ENCODE measurements at regions not wholly inside any gene's neighbourhood (a gene's known extent, or its start where the extent isn't known, plus 50 kb on each side); places are given as distances from the start of the nearest gene placed in this dataset.

GRCh38 chr14:71168564-71169427, 261.5 kb downstream of the PCNX1 start:
- peaks cover 14% of the 10 kb centered on the region for H3K4me1 ChIP-seq (ENCODE audit: control insufficient read depth, insufficient read depth, low read length)

GRCh38 chr14:71169861-71170260, 262.6 kb downstream of the PCNX1 start:
- 89% methylated on average over 5 of the region's 5 CpGs for WGBS (ENCODE audit: insufficient coverage)
- Mint-ChIP-seq H3K36me3 (no peaks in the 10 kb centered on the region), H3K4me1 (peaks cover 15 to 23% of the 10 kb centered on the region in 2 donors), H3K9me3 (no peaks in the 10 kb centered on the region), H3K27ac (no peak overlapping the region), H3K27me3 (ENCODE audit: low read depth in 2 of 2) (peaks cover 7 to 8% of the 10 kb centered on the region in 2 donors), H3K4me3 (no peak overlapping the region)
- H3K36me3 ChIP-seq (ENCODE audit: control insufficient read depth, insufficient read depth, low read length) = no peaks in the 10 kb centered on the region
- ATAC-seq (no peak), DNase-seq (no peak)
- no peak overlapping the region for H3K4me3 ChIP-seq (ENCODE audit: low read length)
- H3K27ac ChIP-seq (ENCODE audit: low read length) = no peak overlapping the region
- peaks cover 14% of the 10 kb centered on the region for H3K4me1 ChIP-seq (ENCODE audit: control insufficient read depth, insufficient read depth, low read length)
- no peak for TF ChIP-seq CTCF (IDR thresholded peaks at IDR 0.05)
- no peaks in the 10 kb centered on the region for H3K27me3 ChIP-seq (ENCODE audit: control insufficient read depth, insufficient read depth, low read length)
- no peaks in the 10 kb centered on the region for H3K9me3 ChIP-seq (ENCODE audit: control insufficient read depth, insufficient read depth, low read length)
- intact Hi-C loops (cut with micrococcal nuclease) = no loop called here

More at GRCh38 chr14:71168564-71169427, 261.5 kb downstream of the PCNX1 start:
- no peaks in the 10 kb centered on the region for H3K36me3 ChIP-seq (ENCODE audit: control insufficient read depth, insufficient read depth, low read length)
- peak overlapping the region; percentile 86 for H3K4me3 Mint-ChIP-seq
- H3K27ac Mint-ChIP-seq = peak overlapping the region in 1 of 2 donors; percentile 69
- H3K9me3 Mint-ChIP-seq = no peaks in the 10 kb centered on the region
- H3K27me3 Mint-ChIP-seq (ENCODE audit: low read depth in 2 of 2) = peaks cover 7 to 8% of the 10 kb centered on the region in 2 donors
- ATAC-seq (peak in 2 of 3 donors; percentile 50 to 61), DNase-seq (peak in 1 of 2 donors; percentile 22)
- H3K4me3 ChIP-seq (ENCODE audit: low read length) = peak overlapping the region; percentile 23
- H3K9me3 ChIP-seq (ENCODE audit: control insufficient read depth, insufficient read depth, low read length) = no peaks in the 10 kb centered on the region
- no peak for TF ChIP-seq CTCF (IDR thresholded peaks at IDR 0.05)
- H3K4me1 Mint-ChIP-seq = peaks cover 15 to 23% of the 10 kb centered on the region in 2 donors
- H3K27me3 ChIP-seq (ENCODE audit: control insufficient read depth, insufficient read depth, low read length) = no peaks in the 10 kb centered on the region
- WGBS (ENCODE audit: insufficient coverage) = 45% methylated on average over 15 of the region's 17 CpGs
- H3K36me3 Mint-ChIP-seq = no peaks in the 10 kb centered on the region
- no peak overlapping the region for H3K27ac ChIP-seq (ENCODE audit: low read length)
- intact Hi-C loops (cut with micrococcal nuclease) = no loop called here

- WGBS (ENCODE audit: insufficient coverage) = 96% methylated on average over 2 of the region's 3 CpGs
- Mint-ChIP-seq H3K4me1 (no peaks in the 10 kb centered on the region), H3K27me3 (ENCODE audit: low read depth in 2 of 2) (peaks cover 0 to 12% of the 10 kb centered on the region in 2 donors), H3K36me3 (no peaks in the 10 kb centered on the region), H3K9me3 (no peaks in the 10 kb centered on the region), H3K27ac (no peak overlapping the region), H3K4me3 (no peak overlapping the region)
- intact Hi-C loops (cut with micrococcal nuclease) = no loop called here
- Histone ChIP-seq H3K4me1 (ENCODE audit: control insufficient read depth, insufficient read depth, low read length) (no peaks in the 10 kb centered on the region), H3K9me3 (ENCODE audit: control insufficient read depth, insufficient read depth, low read length) (no peaks in the 10 kb centered on the region), H3K36me3 (ENCODE audit: control insufficient read depth, insufficient read depth, low read length) (no peaks in the 10 kb centered on the region), H3K4me3 (ENCODE audit: low read length) (no peak overlapping the region), H3K27me3 (ENCODE audit: control insufficient read depth, insufficient read depth, low read length) (no peaks in the 10 kb centered on the region), H3K27ac (ENCODE audit: low read length) (no peak overlapping the region)
- DNase-seq (no peak), ATAC-seq (no peak)
- no peak for TF ChIP-seq CTCF (IDR thresholded peaks at IDR 0.05)
Observed at GRCh38 chr14:71175491-71175890, 268.2 kb downstream of the PCNX1 start.
